HG02973 (cell line): ENCODE measurements at regions not wholly inside any gene's neighbourhood (a gene's known extent, or its start where the extent isn't known, plus 50 kb on each side); places are given as distances from the start of the nearest gene placed in this dataset.
"Not testable (repeated sequence)": the region's sequence is repeated elsewhere in the genome, so short reads cannot be mapped to it uniquely, and the experiment has no call there.

Experiments used
- ATAC-seq: cut with Tn5 transposase; IDR thresholded peaks from one replicate; pipeline ENCODE4 v1.9.1; 2021; ENCODE audit warnings: moderate library complexity; ENCODE audit not compliant: unreplicated experiment

- ATAC-seq = no peak
Observed at GRCh38 chr3:194879126-194879877, 193.6 kb downstream of the FAM43A start.

- no peak for ATAC-seq
Observed at GRCh38 chr3:194879991-194880939, 194.6 kb downstream of the FAM43A start.

GRCh38 chr3:194880940-194881925 is 195.6 kb downstream of the FAM43A start:
- no peak for ATAC-seq

GRCh38 chr3:194884649-194885315 is 199.1 kb downstream of the FAM43A start:
- ATAC-seq = no peak

- ATAC-seq = no peak
Observed at GRCh38 chr3:194885766-194886165, 200.1 kb downstream of the FAM43A start.

- no peak for ATAC-seq
Observed at GRCh38 chr3:194886836-194887235, 201.2 kb downstream of the FAM43A start.

GRCh38 chr3:194888062-194888461 is 202.4 kb downstream of the FAM43A start:
- ATAC-seq = not testable (repeated sequence)

GRCh38 chr3:194888916-194889315 is 203.2 kb downstream of the FAM43A start:
- no peak for ATAC-seq

- ATAC-seq = no peak
Observed at GRCh38 chr3:194890091-194890490, 204.4 kb downstream of the FAM43A start.

- ATAC-seq = no peak
Observed at GRCh38 chr3:194893121-194893987, 207.7 kb downstream of the FAM43A start.

GRCh38 chr3:194894538-194894937 is 208.9 kb downstream of the FAM43A start:
- no peak for ATAC-seq

GRCh38 chr3:194900854-194901522 is 215.3 kb downstream of the FAM43A start:
- no peak for ATAC-seq

- not testable (repeated sequence) for ATAC-seq
Observed at GRCh38 chr3:194903447-194903846, 217.8 kb downstream of the FAM43A start.

GRCh38 chr3:194904999-194905398 is 219.3 kb downstream of the FAM43A start:
- ATAC-seq = not testable (repeated sequence)

- no peak for ATAC-seq
Observed at GRCh38 chr3:194905696-194906095, 220.0 kb downstream of the FAM43A start.

- ATAC-seq = no peak
Observed at GRCh38 chr3:194906229-194906629, 220.5 kb downstream of the FAM43A start.

- ATAC-seq = no peak
Observed at GRCh38 chr3:194906970-194907629, 221.4 kb downstream of the FAM43A start.

GRCh38 chr3:194907811-194908210 is 222.1 kb downstream of the FAM43A start:
- ATAC-seq = no peak
